Vagina (tissue), 2 donors: ENCODE measurements at regions not wholly inside any gene's neighbourhood (a gene's known extent, or its start where the extent isn't known, plus 50 kb on each side); places are given as distances from the start of the nearest gene placed in this dataset.

Experiments used
- CTCF ChIP-seq, 3 experiments: fragments of 450-650 bp in 2 of 3; fragments of 200-600 bp in 1 of 3; sonication (generic) in 1 of 3; IDR thresholded peaks; one replicate each; pipeline ENCODE4 v1.5.1; 2017 to 2019; ENCODE audit warnings: antibody characterized with exemption in 3 of 3, mild to moderate bottlenecking in 2 of 3, moderate library complexity in 2 of 3
- POLR2A ChIP-seq, 2 donors: fragments of 450-650 bp; IDR thresholded peaks; one replicate each; pipeline ENCODE4 v1.6.1; 2017; ENCODE audit warnings: antibody characterized with exemption in 2 of 2, mild to moderate bottlenecking in 2 of 2, moderate library complexity in 2 of 2
- POLR2AphosphoS5 ChIP-seq, 2 donors: sonication (generic); formaldehyde crosslinking; IDR thresholded peaks; one replicate each; pipeline ENCODE4 v1.9.0; 2017; ENCODE audit warnings: antibody characterized with exemption in 2 of 2, mild to moderate bottlenecking in 2 of 2, low read depth in 1 of 2; ENCODE audit not compliant: insufficient read depth in 1 of 2

GRCh38 chr5:40416588-40416987 lies 263.1 kb upstream of the PTGER4 start:
- TF ChIP-seq POLR2A (IDR thresholded peaks at IDR 0.05) (no peak), CTCF (IDR thresholded peaks at IDR 0.05) (no peak), POLR2AphosphoS5 (IDR thresholded peaks at IDR 0.05; ENCODE audit: insufficient read depth in 1 of 2, low read depth in 1 of 2) (no peak)
